AG04450 (cell line): ENCODE measurements at regions not wholly inside any gene's neighbourhood (a gene's known extent, or its start where the extent isn't known, plus 50 kb on each side); places are given as distances from the start of the nearest gene placed in this dataset.

Experiments used
- CTCF ChIA-PET: fragments of 300-600, 350-600 bp; formaldehyde crosslinking; extraction: SDS; loops from one replicate; lab custom pipeline; 2022; ENCODE audit warnings: antibody characterized with exemption, inconsistent platforms; lab: Charles Lee
- POLR2A ChIA-PET: fragments of 350-600 bp; formaldehyde crosslinking; extraction: SDS; loops from one replicate; lab custom pipeline; 2021; ENCODE audit warnings: antibody characterized with exemption, inconsistent platforms; lab: Yijun Ruan, JAX
- DNase-seq: peaks from one replicate; pipeline ENCODE4 v3.0.0-alpha.2; 2011; ENCODE audit warnings: low read depth, low spot score
- H3K27ac ChIP-seq: one replicate; pipeline ENCODE4 v1.5.1; 2012; ENCODE audit warnings: low read depth, low read length, control low read depth
- H3K27me3 ChIP-seq: one replicate; pipeline ENCODE4 v1.6.0; 2012; ENCODE audit warnings: low read length; ENCODE audit not compliant: control insufficient read depth, insufficient read depth
- H3K4me3 ChIP-seq: 2 replicates; pipeline ENCODE4 v1.5.1; 2011; ENCODE audit warnings: mild to moderate bottlenecking, low read depth, low read length, control low read depth
- H3K9me3 ChIP-seq: 2 replicates; pipeline ENCODE4 v1.5.1; 2012; ENCODE audit warnings: low read length; ENCODE audit not compliant: control insufficient read depth, insufficient read depth
- CTCF ChIP-seq: IDR thresholded peaks from 2 replicates; pipeline ENCODE4 v1.5.1; 2011; ENCODE audit warnings: low read depth, low read length, control low read depth, inconsistent platforms

DNA sequence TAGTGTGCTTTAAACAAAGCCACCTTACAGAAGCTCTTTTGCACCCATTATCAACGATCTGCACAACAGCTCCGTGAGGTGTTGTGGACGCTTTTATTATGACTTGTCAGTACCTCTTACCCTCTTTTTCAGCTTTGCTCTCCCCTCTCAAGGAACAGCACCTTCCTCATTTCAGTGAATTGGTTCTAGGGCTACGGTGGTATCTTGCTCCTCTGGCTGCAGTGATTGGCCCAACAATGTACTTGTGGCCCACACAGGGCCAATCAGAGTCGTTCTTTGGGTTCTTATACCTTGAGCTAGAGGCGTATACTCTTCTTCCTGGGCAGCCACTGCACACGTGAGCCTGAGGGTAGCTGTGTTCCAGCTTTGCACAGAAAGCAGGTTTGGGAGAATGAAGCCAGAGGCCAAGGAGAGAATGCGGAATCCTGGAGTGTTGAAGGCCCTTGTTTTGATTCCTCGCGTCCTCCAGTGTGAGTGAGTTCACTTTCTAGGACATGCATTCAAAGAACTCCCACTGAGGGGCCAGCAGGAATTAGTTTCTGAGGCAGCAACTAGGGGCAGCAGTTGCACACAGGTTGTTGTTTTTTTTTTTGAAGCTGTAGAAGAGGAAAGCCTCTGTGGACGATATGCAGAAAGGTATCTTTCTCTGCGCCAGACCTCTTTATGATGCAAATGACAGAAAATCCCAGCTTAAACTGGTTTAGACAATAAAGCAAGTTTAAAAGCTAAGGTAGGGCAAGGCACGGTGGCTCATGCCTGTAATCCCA is 49.8 kb upstream of the PDZD8 start:
- ChIA-PET POLR2A (no interaction called here), CTCF (interaction anchor here (1.0 kb wide), 1 partner anchor 18 kb away, joined by 3 read pairs; no protein-coding TSS in a partner anchor)
- Histone ChIP-seq H3K9me3 (no peaks in the 10 kb centered on the region), H3K4me3 (no peak overlapping the region), H3K27me3 (no peaks in the 10 kb centered on the region), H3K27ac (no peak overlapping the region)
- DNase-seq: no peak
- no peak for TF ChIP-seq CTCF
